ENCODE measurements at regions not wholly inside any gene's neighbourhood (a gene's known extent, or its start where the extent isn't known, plus 50 kb on each side); places are given as distances from the start of the nearest gene placed in this dataset.

DNA sequence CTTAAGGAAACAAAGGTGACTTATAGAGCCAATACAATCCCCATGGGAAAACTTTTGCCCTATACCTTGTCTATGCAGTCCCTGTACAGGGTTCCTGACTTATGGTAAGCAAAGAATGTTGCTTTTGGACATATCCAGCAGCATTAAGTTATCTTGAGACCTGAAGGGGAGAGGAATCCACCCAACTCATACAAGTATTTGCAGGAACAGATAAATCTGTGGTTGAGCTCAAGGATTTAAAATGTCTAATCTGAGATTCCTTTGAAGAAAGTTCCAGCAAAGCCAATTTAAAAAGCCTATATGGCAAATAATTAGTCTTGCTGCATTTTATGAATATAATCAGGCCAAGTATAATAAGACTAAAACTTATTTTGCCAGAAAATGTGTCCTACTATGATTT is 739.5 kb upstream of the CDH2 start:
- TF ChIP-seq, protein P1, sequence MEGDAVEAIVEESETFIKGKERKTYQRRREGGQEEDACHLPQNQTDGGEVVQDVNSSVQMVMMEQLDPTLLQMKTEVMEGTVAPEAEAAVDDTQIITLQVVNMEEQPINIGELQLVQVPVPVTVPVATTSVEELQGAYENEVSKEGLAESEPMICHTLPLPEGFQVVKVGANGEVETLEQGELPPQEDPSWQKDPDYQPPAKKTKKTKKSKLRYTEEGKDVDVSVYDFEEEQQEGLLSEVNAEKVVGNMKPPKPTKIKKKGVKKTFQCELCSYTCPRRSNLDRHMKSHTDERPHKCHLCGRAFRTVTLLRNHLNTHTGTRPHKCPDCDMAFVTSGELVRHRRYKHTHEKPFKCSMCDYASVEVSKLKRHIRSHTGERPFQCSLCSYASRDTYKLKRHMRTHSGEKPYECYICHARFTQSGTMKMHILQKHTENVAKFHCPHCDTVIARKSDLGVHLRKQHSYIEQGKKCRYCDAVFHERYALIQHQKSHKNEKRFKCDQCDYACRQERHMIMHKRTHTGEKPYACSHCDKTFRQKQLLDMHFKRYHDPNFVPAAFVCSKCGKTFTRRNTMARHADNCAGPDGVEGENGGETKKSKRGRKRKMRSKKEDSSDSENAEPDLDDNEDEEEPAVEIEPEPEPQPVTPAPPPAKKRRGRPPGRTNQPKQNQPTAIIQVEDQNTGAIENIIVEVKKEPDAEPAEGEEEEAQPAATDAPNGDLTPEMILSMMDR (IDR thresholded peaks at IDR 0.05): no peak
- TF ChIP-seq EP300 (IDR thresholded peaks at IDR 0.05): no peak
